Endodermal cell (in vitro differentiated cells): ENCODE measurements at regions not wholly inside any gene's neighbourhood (a gene's known extent, or its start where the extent isn't known, plus 50 kb on each side); places are given as distances from the start of the nearest gene placed in this dataset.

ENCODE experiments used
- DNase-seq: peaks from one replicate; pipeline ENCODE4 v3.0.0-alpha.2; 2017
- H3K27ac ChIP-seq: 2 replicates; pipeline ENCODE4 v1.5.1; 2013; ENCODE audit warnings: mild to moderate bottlenecking, low read depth, low read length, moderate library complexity
- H3K27me3 ChIP-seq: 2 replicates; pipeline ENCODE4 v1.6.1; 2013; ENCODE audit warnings: mild to moderate bottlenecking, low read length, moderate library complexity; ENCODE audit not compliant: insufficient read depth, control insufficient read depth, poor library complexity, severe bottlenecking
- H3K36me3 ChIP-seq: 2 replicates; pipeline ENCODE4 v1.7.0; 2013; ENCODE audit warnings: mild to moderate bottlenecking, low read length, moderate library complexity; ENCODE audit not compliant: control insufficient read depth, insufficient read depth
- H3K4me1 ChIP-seq: one replicate; pipeline ENCODE4 v1.7.0; 2013; ENCODE audit warnings: low read length; ENCODE audit not compliant: control insufficient read depth, insufficient read depth
- H3K4me3 ChIP-seq: 2 replicates; pipeline ENCODE4 v1.5.1; 2013; ENCODE audit warnings: mild to moderate bottlenecking, low read length, moderate library complexity
- H3K9ac ChIP-seq: 2 replicates; pipeline ENCODE4 v1.6.1; 2013; ENCODE audit warnings: mild to moderate bottlenecking, low read length, moderate library complexity; ENCODE audit not compliant: poor library complexity, severe bottlenecking; ENCODE audit errors: extremely low read depth
- H3K9me3 ChIP-seq: 2 replicates; pipeline ENCODE4 v1.6.1; 2013; ENCODE audit warnings: mild to moderate bottlenecking, low read length, moderate library complexity; ENCODE audit not compliant: control insufficient read depth
- H3K27ac Mint-ChIP-seq: 2 replicates; pipeline ENCODE4 v1.8.0; 2020; ENCODE audit warnings: mixed read lengths
- H3K27me3 Mint-ChIP-seq: 2 replicates; pipeline ENCODE4 v1.8.0; 2021; ENCODE audit warnings: mild to moderate bottlenecking, mixed read lengths; ENCODE audit not compliant: insufficient read depth
- H3K36me3 Mint-ChIP-seq: 2 replicates; pipeline ENCODE4 v1.8.0; 2020; ENCODE audit warnings: low read depth, mixed read lengths
- H3K4me1 Mint-ChIP-seq: 2 replicates; pipeline ENCODE4 v1.8.0; 2020; ENCODE audit warnings: mixed read lengths
- H3K4me3 Mint-ChIP-seq: 2 replicates; pipeline ENCODE4 v1.8.0; 2020; ENCODE audit warnings: mild to moderate bottlenecking, moderate library complexity, mixed read lengths
- H3K9me3 Mint-ChIP-seq: 2 replicates; pipeline ENCODE4 v1.8.0; 2020; ENCODE audit warnings: mild to moderate bottlenecking, mixed read lengths
- WGBS, 2 experiments: methylation state at CpG; one replicate each; pipeline versions ENCODE4 v1.1.5 to v1.1.7; 2013; ENCODE audit warnings: missing lambda C conversion rate in 2 of 2, mixed read lengths in 1 of 2; ENCODE audit not compliant: insufficient coverage in 1 of 2, insufficient read length in 1 of 2; 5-methylcytosine and 5-hydroxymethylcytosine counted together
- TF ChIP-seq, protein P1 (sequence below): fragments of 200-600 bp; sonication (generic); conservative IDR thresholded peaks from 2 replicates; pipeline ENCODE4 v1.5.0; 2021; ENCODE audit warnings: antibody characterized with exemption, mild to moderate bottlenecking

DNA sequence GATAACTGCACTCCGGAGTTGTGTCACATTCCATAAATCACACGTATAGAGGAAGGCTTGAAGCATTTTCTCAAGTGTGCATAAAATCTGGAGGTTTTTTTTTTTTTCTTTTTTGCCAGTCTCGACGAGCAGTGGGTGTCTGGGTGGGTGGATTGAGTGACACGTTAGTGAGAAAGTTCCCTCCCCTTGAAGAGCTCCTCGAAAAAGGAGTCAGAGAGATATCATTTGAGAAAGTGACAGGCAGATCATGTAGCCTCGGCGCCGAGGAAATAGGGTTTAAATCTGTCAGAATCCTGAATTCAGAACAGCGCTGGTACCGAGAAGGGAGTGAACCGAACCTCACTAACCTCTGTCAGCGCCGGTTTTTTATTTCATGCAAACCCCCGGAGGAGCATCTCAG is 269.5 kb upstream of the ARID1B start:
- H3K36me3 Mint-ChIP-seq: no peaks in the 10 kb centered on the region
- H3K9me3 Mint-ChIP-seq: no peaks in the 10 kb centered on the region
- no peaks in the 10 kb centered on the region for H3K36me3 ChIP-seq
- no peak overlapping the region for H3K4me3 ChIP-seq
- no peak overlapping the region for H3K27ac ChIP-seq
- H3K27ac Mint-ChIP-seq: no peak overlapping the region
- WGBS, 2 experiments: 89 to 93% methylated on average over 8 to 15 of the region's 15 CpGs
- no peak overlapping the region for H3K4me3 Mint-ChIP-seq
- H3K27me3 ChIP-seq: no peaks in the 10 kb centered on the region
- no peaks in the 10 kb centered on the region for H3K27me3 Mint-ChIP-seq
- no peak for DNase-seq
- no peaks in the 10 kb centered on the region for H3K4me1 ChIP-seq
- peaks cover 7% of the 10 kb centered on the region for H3K4me1 Mint-ChIP-seq
- H3K9me3 ChIP-seq: no peaks in the 10 kb centered on the region
- TF ChIP-seq, protein P1, sequence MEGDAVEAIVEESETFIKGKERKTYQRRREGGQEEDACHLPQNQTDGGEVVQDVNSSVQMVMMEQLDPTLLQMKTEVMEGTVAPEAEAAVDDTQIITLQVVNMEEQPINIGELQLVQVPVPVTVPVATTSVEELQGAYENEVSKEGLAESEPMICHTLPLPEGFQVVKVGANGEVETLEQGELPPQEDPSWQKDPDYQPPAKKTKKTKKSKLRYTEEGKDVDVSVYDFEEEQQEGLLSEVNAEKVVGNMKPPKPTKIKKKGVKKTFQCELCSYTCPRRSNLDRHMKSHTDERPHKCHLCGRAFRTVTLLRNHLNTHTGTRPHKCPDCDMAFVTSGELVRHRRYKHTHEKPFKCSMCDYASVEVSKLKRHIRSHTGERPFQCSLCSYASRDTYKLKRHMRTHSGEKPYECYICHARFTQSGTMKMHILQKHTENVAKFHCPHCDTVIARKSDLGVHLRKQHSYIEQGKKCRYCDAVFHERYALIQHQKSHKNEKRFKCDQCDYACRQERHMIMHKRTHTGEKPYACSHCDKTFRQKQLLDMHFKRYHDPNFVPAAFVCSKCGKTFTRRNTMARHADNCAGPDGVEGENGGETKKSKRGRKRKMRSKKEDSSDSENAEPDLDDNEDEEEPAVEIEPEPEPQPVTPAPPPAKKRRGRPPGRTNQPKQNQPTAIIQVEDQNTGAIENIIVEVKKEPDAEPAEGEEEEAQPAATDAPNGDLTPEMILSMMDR: no peak
- H3K9ac ChIP-seq: no peak overlapping the region

DNA sequence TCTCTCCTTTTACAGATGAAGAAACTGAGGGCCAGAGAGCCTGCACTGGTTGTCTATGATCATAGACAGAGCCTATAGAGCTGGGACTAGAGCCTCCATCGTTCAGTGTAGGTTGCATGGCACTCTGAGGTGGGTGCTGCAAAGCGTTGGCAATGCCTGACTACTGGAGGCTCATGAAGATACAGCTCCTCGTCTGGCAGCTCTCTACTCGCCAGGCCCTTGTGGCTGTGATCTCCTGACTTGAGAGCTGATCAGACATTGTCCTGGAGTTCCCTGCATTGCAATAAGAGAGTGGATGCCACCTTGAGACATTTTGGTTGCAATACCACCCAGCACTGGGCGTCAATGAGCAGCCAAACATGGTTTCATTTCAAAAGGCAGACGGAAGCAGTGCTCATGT is 270.1 kb upstream of the ARID1B start:
- H3K36me3 ChIP-seq: no peaks in the 10 kb centered on the region
- H3K9me3 ChIP-seq: no peaks in the 10 kb centered on the region
- no peak overlapping the region for H3K9ac ChIP-seq
- H3K4me1 ChIP-seq: no peaks in the 10 kb centered on the region
- no peak overlapping the region for H3K27ac ChIP-seq
- no peak for DNase-seq
- 92% methylated on average over 6 of the region's 6 CpGs for WGBS, 2 experiments
- peaks cover 7% of the 10 kb centered on the region for H3K4me1 Mint-ChIP-seq
- H3K9me3 Mint-ChIP-seq: no peaks in the 10 kb centered on the region
- H3K36me3 Mint-ChIP-seq: no peaks in the 10 kb centered on the region
- H3K4me3 Mint-ChIP-seq: no peak overlapping the region
- H3K27me3 ChIP-seq: no peaks in the 10 kb centered on the region
- no peak overlapping the region for H3K4me3 ChIP-seq
- no peak overlapping the region for H3K27ac Mint-ChIP-seq
- no peaks in the 10 kb centered on the region for H3K27me3 Mint-ChIP-seq
- TF ChIP-seq, protein P1: no peak

DNA sequence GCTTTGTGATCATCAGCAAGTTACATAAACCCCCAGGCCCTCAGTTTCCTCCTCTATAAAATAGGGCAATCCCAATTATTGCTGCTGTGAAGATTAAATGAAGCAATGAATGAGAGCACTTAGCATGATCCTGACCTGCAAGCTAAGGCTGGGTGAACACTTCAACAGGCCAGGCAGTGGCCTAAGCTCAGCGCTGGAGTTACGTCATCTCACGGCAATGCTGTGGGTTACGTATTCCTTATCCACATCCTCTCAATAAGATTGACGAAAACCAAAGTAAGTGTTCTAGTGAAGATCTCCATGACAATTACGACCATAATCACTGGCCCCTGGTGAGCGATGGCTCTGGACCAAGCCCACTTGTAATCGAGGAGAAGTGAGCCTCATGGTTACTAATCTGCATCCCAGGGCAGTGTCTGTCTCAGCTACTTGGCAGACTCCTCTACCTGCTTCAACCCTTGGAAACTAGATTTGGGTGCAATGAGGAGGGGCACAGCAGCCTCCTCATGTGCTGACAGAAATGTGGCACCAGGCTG is 274.1 kb upstream of the ARID1B start:
- no peaks in the 10 kb centered on the region for H3K36me3 ChIP-seq
- DNase-seq: no peak
- H3K9me3 ChIP-seq: no peaks in the 10 kb centered on the region
- no peak overlapping the region for H3K4me3 ChIP-seq
- no peak overlapping the region for H3K9ac ChIP-seq
- H3K27ac Mint-ChIP-seq: no peak overlapping the region
- H3K4me3 Mint-ChIP-seq: no peak overlapping the region
- no peaks in the 10 kb centered on the region for H3K27me3 Mint-ChIP-seq
- H3K27ac ChIP-seq: no peak overlapping the region
- peaks cover under 1% of the 10 kb centered on the region for H3K4me1 Mint-ChIP-seq
- no peaks in the 10 kb centered on the region for H3K9me3 Mint-ChIP-seq
- no peaks in the 10 kb centered on the region for H3K36me3 Mint-ChIP-seq
- H3K27me3 ChIP-seq: no peaks in the 10 kb centered on the region
- H3K4me1 ChIP-seq: no peaks in the 10 kb centered on the region
- TF ChIP-seq, protein P1: no peak
- 90 to 94% methylated on average over 7 to 8 of the region's 8 CpGs for WGBS, 2 experiments
